ENCODE measurements at regions not wholly inside any gene's neighbourhood (a gene's known extent, or its start where the extent isn't known, plus 50 kb on each side); places are given as distances from the start of the nearest gene placed in this dataset.

DNA sequence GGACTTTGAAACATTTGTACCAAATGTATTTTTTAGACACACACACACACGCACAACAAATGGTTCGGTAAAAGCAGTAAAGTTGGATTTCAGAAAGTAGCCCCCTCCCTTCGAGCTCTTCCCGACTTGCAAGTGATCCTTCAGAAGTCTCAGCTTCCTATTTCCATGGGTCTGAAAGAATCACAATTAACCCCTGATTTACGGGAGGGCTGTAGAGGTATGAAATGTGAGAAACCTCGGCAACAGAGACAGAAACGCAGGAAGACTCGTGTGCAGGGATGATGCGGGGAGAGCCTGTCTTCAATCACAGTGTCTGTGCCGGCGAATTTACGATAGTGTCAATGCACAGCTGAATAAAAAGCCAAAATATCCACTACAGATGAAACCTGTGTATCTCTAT, 60.7 kb upstream of the VRK1 start:
- Histone ChIP-seq H2BK15ac (ENCODE audit: low read length) (no peak overlapping the region), H3K27me3 (ENCODE audit: control insufficient read depth in 3 of 3, insufficient read depth in 3 of 3, low read depth in 1 of 3, low read length in 3 of 3) (peaks cover 0 to 69% (median 0%) of the 10 kb centered on the region in 3 experiments), H3K4me2 (ENCODE audit: insufficient read depth, low read length, poor library complexity, severe bottlenecking) (no peak overlapping the region), H3K27ac (replicated peaks; ENCODE audit: low read length) (no peak overlapping the region), H3K79me1 (ENCODE audit: low read depth, low read length) (no peaks in the 10 kb centered on the region), H3K23ac (ENCODE audit: low read depth, low read length, poor library complexity) (no peak overlapping the region), H3K4me1 (ENCODE audit: control insufficient read depth in 2 of 2, insufficient read depth in 1 of 2, low read depth in 1 of 2, low read length in 2 of 2) (peaks cover 0 to 2% of the 10 kb centered on the region in 2 donors), H2AK5ac (ENCODE audit: low read depth, low read length) (no peak overlapping the region), H2BK12ac (ENCODE audit: low read length) (no peak overlapping the region), H3K4ac (ENCODE audit: low read length) (no peak overlapping the region), H2BK5ac (ENCODE audit: low read length) (no peak overlapping the region), H3K9ac (ENCODE audit: low read depth, low read length, poor library complexity) (no peak overlapping the region), H3K18ac (ENCODE audit: low read length) (no peak overlapping the region), H2BK120ac (ENCODE audit: low read depth, low read length) (no peak overlapping the region), H4K8ac (ENCODE audit: low read depth, low read length) (no peak overlapping the region), H3K36me3 (replicated peaks in 1 of 2; ENCODE audit: control insufficient read depth in 2 of 2, insufficient read depth in 2 of 2, low read length in 2 of 2) (no peaks in the 10 kb centered on the region), H4K91ac (ENCODE audit: low read depth, low read length, poor library complexity) (no peak overlapping the region), H3K14ac (ENCODE audit: low read length) (no peak overlapping the region), H2AFZ (ENCODE audit: low read length) (no peak overlapping the region), H3K9me3 (replicated peaks in 1 of 2; ENCODE audit: control insufficient read depth in 2 of 2, insufficient read depth in 1 of 2, low read depth in 1 of 2, low read length in 2 of 2) (no peaks in the 10 kb centered on the region), H3K4me3 (ENCODE audit: low read length in 2 of 2) (no peak overlapping the region)
- WGBS, 2 donors (ENCODE audit: extremely low coverage in 2 of 2, insufficient read length in 2 of 2, insufficient replicate concordance in 1 of 2) = no CpG with 5 or more reads among the region's 12 CpGs
- DNase-seq (ENCODE audit: low spot score) = no peak

DNA sequence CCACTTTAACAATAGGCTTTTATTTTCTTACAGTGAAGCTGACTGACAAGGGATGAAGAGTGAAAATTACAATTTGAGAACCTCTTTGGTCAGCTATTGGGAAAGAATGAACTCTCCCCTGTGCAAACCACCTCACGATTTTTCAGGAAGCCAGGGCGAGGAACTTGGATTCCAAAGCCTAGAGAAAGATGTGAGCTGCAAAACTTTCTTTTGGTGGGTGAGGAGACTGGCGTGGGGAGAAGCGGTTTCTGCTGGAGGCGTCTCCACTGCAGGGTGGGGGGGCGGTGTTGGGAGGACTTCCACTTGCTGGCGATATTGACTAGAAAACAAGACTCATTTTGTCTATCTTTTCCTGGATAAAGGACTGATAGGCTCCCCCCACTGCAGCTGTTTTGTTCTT, 59.3 kb upstream of the VRK1 start:
- DNase-seq (ENCODE audit: low spot score) = no peak
- Histone ChIP-seq H2BK5ac (ENCODE audit: low read length) (no peak overlapping the region), H3K27ac (replicated peaks; ENCODE audit: low read length) (no peak overlapping the region), H3K27me3 (ENCODE audit: control insufficient read depth in 3 of 3, insufficient read depth in 3 of 3, low read depth in 1 of 3, low read length in 3 of 3) (peaks cover 0 to 78% (median 0%) of the 10 kb centered on the region in 3 experiments), H2BK15ac (ENCODE audit: low read length) (no peak overlapping the region), H2BK12ac (ENCODE audit: low read length) (no peak overlapping the region), H3K18ac (ENCODE audit: low read length) (no peak overlapping the region), H3K36me3 (replicated peaks in 1 of 2; ENCODE audit: control insufficient read depth in 2 of 2, insufficient read depth in 2 of 2, low read length in 2 of 2) (no peaks in the 10 kb centered on the region), H3K14ac (ENCODE audit: low read length) (no peak overlapping the region), H3K4me2 (ENCODE audit: insufficient read depth, low read length, poor library complexity, severe bottlenecking) (no peak overlapping the region), H3K9ac (ENCODE audit: low read depth, low read length, poor library complexity) (no peak overlapping the region), H4K8ac (ENCODE audit: low read depth, low read length) (no peak overlapping the region), H2AFZ (ENCODE audit: low read length) (no peak overlapping the region), H2BK120ac (ENCODE audit: low read depth, low read length) (no peak overlapping the region), H4K91ac (ENCODE audit: low read depth, low read length, poor library complexity) (no peak overlapping the region), H3K23ac (ENCODE audit: low read depth, low read length, poor library complexity) (no peak overlapping the region), H2AK5ac (ENCODE audit: low read depth, low read length) (no peak overlapping the region), H3K79me1 (ENCODE audit: low read depth, low read length) (no peaks in the 10 kb centered on the region), H3K9me3 (replicated peaks in 1 of 2; ENCODE audit: control insufficient read depth in 2 of 2, insufficient read depth in 1 of 2, low read depth in 1 of 2, low read length in 2 of 2) (no peaks in the 10 kb centered on the region), H3K4me3 (ENCODE audit: low read length in 2 of 2) (no peak overlapping the region), H3K4ac (ENCODE audit: low read length) (no peak overlapping the region), H3K4me1 (ENCODE audit: control insufficient read depth in 2 of 2, insufficient read depth in 1 of 2, low read depth in 1 of 2, low read length in 2 of 2) (peaks cover 0 to 2% of the 10 kb centered on the region in 2 donors)
- no CpG with 5 or more reads among the region's 7 CpGs for WGBS, 2 donors (ENCODE audit: extremely low coverage in 2 of 2, insufficient read length in 2 of 2, insufficient replicate concordance in 1 of 2)

GRCh38 chr14:96739200-96739910, 57.8 kb upstream of the VRK1 start:
- H3K4ac ChIP-seq (ENCODE audit: low read length) = no peak overlapping the region
- H3K4me3 ChIP-seq (ENCODE audit: low read length in 2 of 2) = no peak overlapping the region
- H4K8ac ChIP-seq (ENCODE audit: low read depth, low read length) = no peak overlapping the region
- no CpG with 5 or more reads among the region's 14 CpGs for WGBS, 2 donors (ENCODE audit: extremely low coverage in 2 of 2, insufficient read length in 2 of 2, insufficient replicate concordance in 1 of 2)
- no peak overlapping the region for H2BK15ac ChIP-seq (ENCODE audit: low read length)
- no peak for DNase-seq (ENCODE audit: low spot score)
- no peak overlapping the region for H2BK5ac ChIP-seq (ENCODE audit: low read length)
- H3K23ac ChIP-seq (ENCODE audit: low read depth, low read length, poor library complexity) = no peak overlapping the region
- no peak overlapping the region for H2BK120ac ChIP-seq (ENCODE audit: low read depth, low read length)
- no peak overlapping the region for H3K18ac ChIP-seq (ENCODE audit: low read length)
- peak overlapping the region; percentile 72 for H2AFZ ChIP-seq (ENCODE audit: low read length)
- H3K9ac ChIP-seq (ENCODE audit: low read depth, low read length, poor library complexity) = no peak overlapping the region
- no peaks in the 10 kb centered on the region for H3K9me3 ChIP-seq (replicated peaks in 1 of 2; ENCODE audit: control insufficient read depth in 2 of 2, insufficient read depth in 1 of 2, low read depth in 1 of 2, low read length in 2 of 2)
- H3K27ac ChIP-seq (replicated peaks; ENCODE audit: low read length) = no peak overlapping the region
- H3K4me1 ChIP-seq (ENCODE audit: control insufficient read depth in 2 of 2, insufficient read depth in 1 of 2, low read depth in 1 of 2, low read length in 2 of 2) = peaks cover 0 to 2% of the 10 kb centered on the region in 2 donors
- H3K36me3 ChIP-seq (replicated peaks in 1 of 2; ENCODE audit: control insufficient read depth in 2 of 2, insufficient read depth in 2 of 2, low read length in 2 of 2) = no peaks in the 10 kb centered on the region
- no peak overlapping the region for H4K91ac ChIP-seq (ENCODE audit: low read depth, low read length, poor library complexity)
- no peak overlapping the region for H2BK12ac ChIP-seq (ENCODE audit: low read length)
- peaks cover 0 to 83% (median 0%) of the 10 kb centered on the region in 3 experiments for H3K27me3 ChIP-seq (ENCODE audit: control insufficient read depth in 3 of 3, insufficient read depth in 3 of 3, low read depth in 1 of 3, low read length in 3 of 3)
- no peak overlapping the region for H3K4me2 ChIP-seq (ENCODE audit: insufficient read depth, low read length, poor library complexity, severe bottlenecking)
- H3K14ac ChIP-seq (ENCODE audit: low read length) = no peak overlapping the region
- no peak overlapping the region for H2AK5ac ChIP-seq (ENCODE audit: low read depth, low read length)
- H3K79me1 ChIP-seq (ENCODE audit: low read depth, low read length) = no peaks in the 10 kb centered on the region

DNA sequence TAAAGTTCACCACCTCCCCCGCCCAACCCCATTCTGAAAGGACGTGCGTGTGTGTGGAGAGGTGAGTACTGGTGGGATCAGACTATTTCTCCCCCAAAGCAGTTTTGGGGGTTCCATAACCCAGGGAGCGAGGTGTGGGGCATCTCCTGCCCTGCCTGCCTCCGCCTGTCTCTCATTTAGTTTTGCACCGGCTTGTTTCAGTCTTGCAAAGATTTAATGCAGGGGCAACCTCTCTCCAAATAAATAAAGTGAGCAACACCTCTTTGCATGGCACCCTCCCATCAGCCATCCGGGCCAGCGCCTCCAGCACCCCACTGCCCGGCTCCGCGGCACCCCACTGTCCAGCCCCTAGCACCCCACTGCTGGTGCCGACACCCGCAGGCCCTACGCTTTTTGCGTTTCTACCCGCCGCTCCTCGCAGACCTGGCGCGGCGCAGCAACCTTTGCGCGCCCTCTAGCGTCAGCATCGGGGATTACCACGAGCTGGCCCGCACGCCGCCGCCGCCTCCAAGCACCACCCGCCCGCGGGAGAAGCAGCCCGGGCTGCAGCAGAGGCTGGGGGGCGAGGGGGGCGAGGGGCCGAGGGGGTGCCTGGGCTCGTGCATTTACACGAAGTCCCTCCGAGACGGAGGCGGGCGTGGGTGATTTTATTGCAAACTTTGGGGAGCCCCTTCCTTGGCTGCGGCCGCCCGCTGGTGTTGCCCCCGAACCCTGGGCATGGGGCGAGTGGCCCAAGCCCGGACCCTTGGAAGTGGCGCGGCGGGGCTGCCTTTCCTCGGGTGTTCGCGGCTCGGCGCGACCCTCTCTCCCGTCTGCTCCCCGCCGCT, 55.8 kb upstream of the VRK1 start:
- no peak overlapping the region for H2AK5ac ChIP-seq (ENCODE audit: low read depth, low read length)
- no peak overlapping the region for H3K27ac ChIP-seq (replicated peaks; ENCODE audit: low read length)
- H3K9me3 ChIP-seq (replicated peaks in 1 of 2; ENCODE audit: control insufficient read depth in 2 of 2, insufficient read depth in 1 of 2, low read depth in 1 of 2, low read length in 2 of 2) = peaks cover 0 to 2% of the 10 kb centered on the region in 2 donors
- peak overlapping the region; percentile 38 to 71 for H3K4me3 ChIP-seq (ENCODE audit: low read length in 2 of 2)
- no peak overlapping the region for H3K4ac ChIP-seq (ENCODE audit: low read length)
- peak overlapping the region; percentile 49 for H2BK120ac ChIP-seq (ENCODE audit: low read depth, low read length)
- no peaks in the 10 kb centered on the region for H3K79me1 ChIP-seq (ENCODE audit: low read depth, low read length)
- peak overlapping the region; percentile 86 for H2BK15ac ChIP-seq (ENCODE audit: low read length)
- H3K36me3 ChIP-seq (replicated peaks in 1 of 2; ENCODE audit: control insufficient read depth in 2 of 2, insufficient read depth in 2 of 2, low read length in 2 of 2) = no peaks in the 10 kb centered on the region
- peak overlapping the region; percentile 90 for H3K18ac ChIP-seq (ENCODE audit: low read length)
- DNase-seq (ENCODE audit: low spot score) = peak; percentile 66
- H3K14ac ChIP-seq (ENCODE audit: low read length) = peak overlapping the region; percentile 25
- peak overlapping the region; percentile 78 for H3K9ac ChIP-seq (ENCODE audit: low read depth, low read length, poor library complexity)
- no peak overlapping the region for H4K91ac ChIP-seq (ENCODE audit: low read depth, low read length, poor library complexity)
- H3K27me3 ChIP-seq (ENCODE audit: control insufficient read depth in 3 of 3, insufficient read depth in 3 of 3, low read depth in 1 of 3, low read length in 3 of 3) = peaks cover 0 to 82% (median 0%) of the 10 kb centered on the region in 3 experiments
- peak overlapping the region; percentile 94 for H2AFZ ChIP-seq (ENCODE audit: low read length)
- peak overlapping the region; percentile 83 for H3K4me2 ChIP-seq (ENCODE audit: insufficient read depth, low read length, poor library complexity, severe bottlenecking)
- peaks cover 0 to 2% of the 10 kb centered on the region in 2 donors for H3K4me1 ChIP-seq (ENCODE audit: control insufficient read depth in 2 of 2, insufficient read depth in 1 of 2, low read depth in 1 of 2, low read length in 2 of 2)
- no CpG with 5 or more reads among the region's 62 CpGs for WGBS, 2 donors (ENCODE audit: extremely low coverage in 2 of 2, insufficient read length in 2 of 2, insufficient replicate concordance in 1 of 2)
- no peak overlapping the region for H2BK5ac ChIP-seq (ENCODE audit: low read length)
- peak overlapping the region; percentile 13 for H3K23ac ChIP-seq (ENCODE audit: low read depth, low read length, poor library complexity)
- no peak overlapping the region for H4K8ac ChIP-seq (ENCODE audit: low read depth, low read length)
- no peak overlapping the region for H2BK12ac ChIP-seq (ENCODE audit: low read length)

Data from neuronal stem cell (in vitro differentiated cells).